Loucy (cell line): ENCODE measurements at regions not wholly inside any gene's neighbourhood (a gene's known extent, or its start where the extent isn't known, plus 50 kb on each side); places are given as distances from the start of the nearest gene placed in this dataset.

ENCODE experiments used
- H2AFZ ChIP-seq: fragments of 200-600 bp; sonication (generic); 2 replicates; pipeline ENCODE4 v1.6.0; 2016; ENCODE audit warnings: antibody characterized with exemption, mild to moderate bottlenecking, low read length, moderate library complexity
- H3F3A ChIP-seq: fragments of 200-600 bp; 2 replicates; pipeline ENCODE4 v1.6.0; 2016; ENCODE audit warnings: antibody characterized with exemption, low read depth, mild to moderate bottlenecking
- H3K27me3 ChIP-seq: fragments of 200-600 bp; sonication (generic); 2 replicates; pipeline ENCODE4 v1.6.1; 2014; ENCODE audit warnings: low read length, mild to moderate bottlenecking; ENCODE audit not compliant: insufficient read depth, poor library complexity, severe bottlenecking
- H3K36me3 ChIP-seq: fragments of 200-600 bp; sonication (generic); 2 replicates; pipeline ENCODE4 v1.6.1; 2016; ENCODE audit warnings: low read length; ENCODE audit not compliant: insufficient read depth
- H3K4me1 ChIP-seq: fragments of 200-600 bp; sonication (generic); 2 replicates; pipeline ENCODE4 v1.5.1; 2014; ENCODE audit warnings: low read length, mild to moderate bottlenecking; ENCODE audit not compliant: insufficient read depth, poor library complexity, severe bottlenecking
- H3K4me2 ChIP-seq: fragments of 200-600 bp; sonication (generic); 2 replicates; pipeline ENCODE4 v1.6.0; 2014; ENCODE audit warnings: antibody characterized with exemption, low read length, low read depth, mild to moderate bottlenecking; ENCODE audit not compliant: poor library complexity, severe bottlenecking
- H3K4me3 ChIP-seq: fragments of 200-600 bp; sonication (generic); 2 replicates; pipeline ENCODE4 v1.5.1; 2014; ENCODE audit warnings: low read length, mild to moderate bottlenecking, mixed read lengths; ENCODE audit not compliant: poor library complexity, severe bottlenecking
- H3K79me2 ChIP-seq: fragments of 200-600 bp; sonication (generic); 2 replicates; pipeline ENCODE4 v1.6.1; 2014; ENCODE audit warnings: low read length; ENCODE audit not compliant: insufficient read depth
- H3K9ac ChIP-seq: fragments of 200-600 bp; sonication (generic); 2 replicates; pipeline ENCODE4 v1.6.0; 2014; ENCODE audit warnings: mild to moderate bottlenecking, low read depth, low read length, moderate library complexity; ENCODE audit not compliant: poor library complexity, severe bottlenecking
- H3K9me2 ChIP-seq: fragments of 200-600 bp; sonication (generic); replicated peaks from 2 replicates; pipeline ENCODE4 v1.6.1; 2016; ENCODE audit warnings: low read depth, low read length, mixed read lengths
- H3K9me3 ChIP-seq: fragments of 200-600 bp; sonication (generic); 2 replicates; pipeline ENCODE4 v1.6.1; 2014; ENCODE audit warnings: mild to moderate bottlenecking, antibody characterized with exemption, low read length, low read depth; ENCODE audit not compliant: insufficient read depth
- H4K20me1 ChIP-seq: fragments of 200-600 bp; sonication (generic); 2 replicates; pipeline ENCODE4 v1.6.0; 2014; ENCODE audit warnings: antibody characterized with exemption, low read length, mild to moderate bottlenecking; ENCODE audit not compliant: insufficient read depth, poor library complexity, severe bottlenecking
- CTCF ChIP-seq: fragments of 200-600 bp; sonication (generic); conservative IDR thresholded peaks from 2 replicates; pipeline ENCODE4 v1.5.1; 2014; ENCODE audit warnings: mild to moderate bottlenecking, antibody characterized with exemption, low read length
- EZH2phosphoT487 ChIP-seq: fragments of 200-600 bp; IDR thresholded peaks from 2 replicates; pipeline ENCODE4 v1.6.1; 2018; ENCODE audit warnings: antibody characterized with exemption, mild to moderate bottlenecking, moderate library complexity, borderline replicate concordance

DNA sequence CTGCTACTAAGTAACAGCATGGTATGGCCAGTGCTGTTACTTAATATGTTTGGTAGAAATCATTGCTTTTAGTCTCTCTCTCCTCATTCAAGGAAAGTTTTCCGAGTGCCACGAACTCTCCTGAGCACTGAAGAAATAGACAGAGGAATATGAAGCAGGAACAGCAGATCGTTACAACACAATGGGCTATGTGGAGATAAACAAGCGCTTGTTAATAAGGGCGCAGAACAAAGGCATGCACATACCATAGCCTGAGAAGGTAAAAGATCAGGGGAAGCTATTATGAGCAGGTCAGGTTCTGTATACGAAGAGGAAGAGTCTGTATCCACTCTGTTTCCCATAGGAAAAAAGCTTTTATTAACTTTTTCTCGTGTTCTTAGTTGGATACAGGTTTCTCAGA lies 156.2 kb upstream of the CPNE8 start:
- H3K9ac ChIP-seq, result no peak overlapping the region
- no peaks in the 10 kb centered on the region for H4K20me1 ChIP-seq
- H3K36me3 ChIP-seq, result no peaks in the 10 kb centered on the region
- no peak overlapping the region for H3K4me2 ChIP-seq
- no peak overlapping the region for H2AFZ ChIP-seq
- TF ChIP-seq EZH2phosphoT487, result no peak
- no peaks in the 10 kb centered on the region for H3K9me3 ChIP-seq
- H3K4me1 ChIP-seq, result no peaks in the 10 kb centered on the region
- no peaks in the 10 kb centered on the region for H3K79me2 ChIP-seq
- no peak overlapping the region for H3K4me3 ChIP-seq
- H3K9me2 ChIP-seq, result no peaks in the 10 kb centered on the region
- no peaks in the 10 kb centered on the region for H3F3A ChIP-seq
- no peaks in the 10 kb centered on the region for H3K27me3 ChIP-seq

- Histone ChIP-seq H3F3A (no peaks in the 10 kb centered on the region), H4K20me1 (no peaks in the 10 kb centered on the region), H3K27me3 (no peaks in the 10 kb centered on the region), H3K4me3 (no peak overlapping the region), H3K9ac (no peak overlapping the region), H3K36me3 (no peaks in the 10 kb centered on the region), H3K9me2 (no peaks in the 10 kb centered on the region), H2AFZ (no peak overlapping the region), H3K9me3 (no peaks in the 10 kb centered on the region), H3K79me2 (no peaks in the 10 kb centered on the region), H3K4me2 (no peak overlapping the region), H3K4me1 (no peaks in the 10 kb centered on the region)
- TF ChIP-seq EZH2phosphoT487, result no peak
- no peak for TF ChIP-seq CTCF
Observed at GRCh38 chr12:39048395-39048794, 143.0 kb upstream of the CPNE8 start.

DNA sequence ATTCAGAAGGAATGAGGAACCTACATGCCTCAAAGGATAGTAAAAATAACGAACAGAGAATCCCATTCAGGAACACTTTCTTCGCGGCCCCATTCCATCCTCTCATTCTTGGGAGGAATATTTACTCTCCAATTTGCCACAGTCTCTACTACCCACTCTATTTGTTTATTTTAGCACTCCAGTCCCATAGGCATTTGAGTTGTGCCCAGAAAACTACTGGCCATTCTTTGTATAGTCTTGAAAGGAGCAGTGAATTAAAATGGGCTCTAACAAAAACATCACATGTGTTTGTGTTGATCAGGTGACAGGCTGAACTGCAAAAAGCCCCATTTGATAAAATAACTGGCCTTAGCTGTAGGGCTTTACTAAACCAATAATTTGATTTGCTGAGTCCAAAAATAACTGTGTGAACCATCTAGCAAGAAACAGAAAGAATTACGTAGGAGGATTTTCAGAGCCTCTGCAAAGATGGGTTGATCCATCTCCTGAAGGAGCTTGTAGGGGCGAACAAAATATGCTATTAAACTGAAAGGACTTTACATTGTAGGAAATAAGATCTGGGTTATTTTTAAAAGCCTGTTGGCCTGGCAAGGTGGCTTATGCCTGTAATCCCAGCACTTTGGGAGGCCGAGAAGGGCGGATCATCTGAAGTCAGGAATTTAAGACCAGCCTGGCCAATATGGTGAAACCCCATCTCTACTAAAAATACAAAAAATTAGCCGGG lies 142.3 kb upstream of the CPNE8 start:
- Histone ChIP-seq H4K20me1 (no peaks in the 10 kb centered on the region), H3K79me2 (no peaks in the 10 kb centered on the region), H3K36me3 (no peaks in the 10 kb centered on the region), H2AFZ (no peak overlapping the region), H3F3A (no peaks in the 10 kb centered on the region), H3K4me3 (no peak overlapping the region), H3K4me2 (no peak overlapping the region), H3K9me3 (no peaks in the 10 kb centered on the region), H3K9me2 (no peaks in the 10 kb centered on the region), H3K4me1 (no peaks in the 10 kb centered on the region), H3K9ac (no peak overlapping the region), H3K27me3 (no peaks in the 10 kb centered on the region)
- TF ChIP-seq EZH2phosphoT487, result no peak
- no peak for TF ChIP-seq CTCF

- Histone ChIP-seq H3K79me2 (no peaks in the 10 kb centered on the region), H2AFZ (no peak overlapping the region), H3K9me2 (no peaks in the 10 kb centered on the region), H3K9me3 (no peaks in the 10 kb centered on the region), H3K4me2 (no peak overlapping the region), H3F3A (no peaks in the 10 kb centered on the region), H3K4me1 (no peaks in the 10 kb centered on the region), H3K4me3 (no peak overlapping the region), H3K27me3 (no peaks in the 10 kb centered on the region), H3K9ac (no peak overlapping the region), H3K36me3 (no peaks in the 10 kb centered on the region), H4K20me1 (no peaks in the 10 kb centered on the region)
- no peak for TF ChIP-seq CTCF
- TF ChIP-seq EZH2phosphoT487, result no peak
Observed at GRCh38 chr12:39044754-39045153, 139.4 kb upstream of the CPNE8 start.
